ENCODE measurements at regions not wholly inside any gene's neighbourhood (a gene's known extent, or its start where the extent isn't known, plus 50 kb on each side); places are given as distances from the start of the nearest gene placed in this dataset.

DNA sequence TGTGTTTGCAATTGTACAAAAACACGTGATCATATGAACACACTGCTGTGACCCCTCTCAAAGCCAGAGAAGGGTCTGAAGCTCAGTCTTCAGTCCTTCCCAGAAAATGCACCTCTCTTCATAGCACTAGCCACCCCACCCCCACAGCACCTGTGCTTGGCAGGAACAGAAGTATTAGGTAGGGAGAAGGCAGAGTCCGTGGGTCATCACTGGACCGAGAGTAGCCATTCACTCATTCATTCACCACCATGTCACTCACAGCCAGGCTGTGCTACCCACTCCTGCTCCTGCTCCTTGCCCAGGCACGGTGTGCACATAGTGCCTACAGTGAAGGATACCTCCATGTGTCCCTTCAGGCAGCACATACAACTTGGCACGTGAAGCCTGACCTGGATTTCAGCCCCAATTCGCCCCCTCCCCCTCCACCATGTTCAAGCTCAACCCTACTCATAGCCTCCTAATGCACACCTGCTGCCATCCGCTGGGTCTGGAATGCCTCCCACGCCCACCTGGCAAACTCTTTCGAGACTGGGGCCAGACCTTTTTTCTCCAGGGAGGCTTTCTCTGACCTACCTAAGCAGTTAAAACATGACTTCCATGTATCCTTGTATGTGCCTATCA, 81.9 kb upstream of the GALNT2 start:
- Histone ChIP-seq H3K36me3 (ENCODE audit: low read depth) (no peaks in the 10 kb centered on the region), H3K4me1 (ENCODE audit: insufficient read depth, poor library complexity, severe bottlenecking) (peaks cover 2% of the 10 kb centered on the region), H3K27me3 (ENCODE audit: insufficient read depth, poor library complexity, severe bottlenecking) (no peaks in the 10 kb centered on the region), H3K9me3 (ENCODE audit: severe bottlenecking) (no peaks in the 10 kb centered on the region), H3K27ac (ENCODE audit: poor library complexity, severe bottlenecking) (no peak overlapping the region), H3K4me3 (ENCODE audit: severe bottlenecking) (no peak overlapping the region)
- TF ChIP-seq, protein P1, sequence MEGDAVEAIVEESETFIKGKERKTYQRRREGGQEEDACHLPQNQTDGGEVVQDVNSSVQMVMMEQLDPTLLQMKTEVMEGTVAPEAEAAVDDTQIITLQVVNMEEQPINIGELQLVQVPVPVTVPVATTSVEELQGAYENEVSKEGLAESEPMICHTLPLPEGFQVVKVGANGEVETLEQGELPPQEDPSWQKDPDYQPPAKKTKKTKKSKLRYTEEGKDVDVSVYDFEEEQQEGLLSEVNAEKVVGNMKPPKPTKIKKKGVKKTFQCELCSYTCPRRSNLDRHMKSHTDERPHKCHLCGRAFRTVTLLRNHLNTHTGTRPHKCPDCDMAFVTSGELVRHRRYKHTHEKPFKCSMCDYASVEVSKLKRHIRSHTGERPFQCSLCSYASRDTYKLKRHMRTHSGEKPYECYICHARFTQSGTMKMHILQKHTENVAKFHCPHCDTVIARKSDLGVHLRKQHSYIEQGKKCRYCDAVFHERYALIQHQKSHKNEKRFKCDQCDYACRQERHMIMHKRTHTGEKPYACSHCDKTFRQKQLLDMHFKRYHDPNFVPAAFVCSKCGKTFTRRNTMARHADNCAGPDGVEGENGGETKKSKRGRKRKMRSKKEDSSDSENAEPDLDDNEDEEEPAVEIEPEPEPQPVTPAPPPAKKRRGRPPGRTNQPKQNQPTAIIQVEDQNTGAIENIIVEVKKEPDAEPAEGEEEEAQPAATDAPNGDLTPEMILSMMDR (IDR thresholded peaks at IDR 0.05; ENCODE audit: poor library complexity, severe bottlenecking): no peak
- ATAC-seq (ENCODE audit: low read depth) (no peak), DNase-seq (ENCODE audit: low spot score) (no peak)

DNA sequence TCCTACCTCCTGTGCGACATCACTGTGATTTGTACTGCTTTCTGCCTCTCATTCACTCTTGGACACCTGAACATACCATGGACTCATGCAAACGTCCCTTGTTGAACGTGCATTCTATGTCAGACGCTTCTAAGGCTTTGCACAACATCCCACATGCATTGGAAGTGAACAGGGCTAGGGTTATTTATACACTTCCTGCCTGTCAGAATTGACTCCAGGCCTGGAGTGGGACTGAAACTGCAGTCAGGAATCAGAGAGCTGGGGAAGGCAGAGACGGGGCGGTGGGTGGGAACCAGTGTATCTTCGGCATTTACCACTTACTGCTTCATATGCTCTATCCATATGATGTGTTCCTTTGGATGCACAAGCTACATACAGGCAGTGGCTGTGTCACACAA, 81.4 kb upstream of the GALNT2 start:
- Histone ChIP-seq H3K4me1 (ENCODE audit: insufficient read depth, poor library complexity, severe bottlenecking) (no peaks in the 10 kb centered on the region), H3K9me3 (ENCODE audit: severe bottlenecking) (no peaks in the 10 kb centered on the region), H3K27ac (ENCODE audit: poor library complexity, severe bottlenecking) (no peak overlapping the region), H3K36me3 (ENCODE audit: low read depth) (no peaks in the 10 kb centered on the region), H3K27me3 (ENCODE audit: insufficient read depth, poor library complexity, severe bottlenecking) (no peaks in the 10 kb centered on the region), H3K4me3 (ENCODE audit: severe bottlenecking) (no peak overlapping the region)
- DNase-seq (ENCODE audit: low spot score): no peak
- no peak for ATAC-seq (ENCODE audit: low read depth)
- TF ChIP-seq, protein P1 (IDR thresholded peaks at IDR 0.05; ENCODE audit: poor library complexity, severe bottlenecking): no peak

DNA sequence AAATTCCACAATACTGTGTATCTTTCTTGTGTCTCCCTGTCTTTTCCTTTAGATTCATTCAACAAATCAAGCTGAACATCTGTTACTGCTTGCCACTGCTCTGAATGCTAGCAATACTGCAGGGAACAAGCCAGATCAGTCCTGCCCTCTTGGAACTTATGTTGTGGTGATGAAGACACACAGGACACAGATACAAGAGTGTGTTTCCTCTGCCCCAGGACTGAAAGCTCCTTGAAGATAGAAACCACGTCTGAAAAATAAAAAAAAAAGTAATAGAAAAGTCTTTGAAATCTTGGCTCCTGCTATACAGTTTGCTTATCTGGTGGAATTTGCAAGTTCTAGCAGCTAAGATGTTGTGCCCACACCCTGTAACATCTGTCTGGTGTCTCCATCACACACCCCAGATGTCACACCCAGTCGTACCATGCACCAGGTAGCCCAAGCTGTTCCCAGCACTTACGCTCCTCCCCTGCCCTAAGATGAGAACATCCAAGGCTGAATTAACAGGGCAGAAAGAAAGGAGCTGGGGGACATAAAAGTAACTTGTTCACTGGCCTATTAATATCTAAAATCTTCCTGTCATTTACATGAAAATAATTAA, 80.2 kb upstream of the GALNT2 start:
- TF ChIP-seq, protein P1 (IDR thresholded peaks at IDR 0.05; ENCODE audit: poor library complexity, severe bottlenecking): no peak
- Histone ChIP-seq H3K4me3 (ENCODE audit: severe bottlenecking) (no peak overlapping the region), H3K27me3 (ENCODE audit: insufficient read depth, poor library complexity, severe bottlenecking) (no peaks in the 10 kb centered on the region), H3K27ac (ENCODE audit: poor library complexity, severe bottlenecking) (no peak overlapping the region), H3K36me3 (ENCODE audit: low read depth) (no peaks in the 10 kb centered on the region), H3K4me1 (ENCODE audit: insufficient read depth, poor library complexity, severe bottlenecking) (no peaks in the 10 kb centered on the region), H3K9me3 (ENCODE audit: severe bottlenecking) (no peaks in the 10 kb centered on the region)
- ATAC-seq (ENCODE audit: low read depth): no peak
- no peak for DNase-seq (ENCODE audit: low spot score)

DNA sequence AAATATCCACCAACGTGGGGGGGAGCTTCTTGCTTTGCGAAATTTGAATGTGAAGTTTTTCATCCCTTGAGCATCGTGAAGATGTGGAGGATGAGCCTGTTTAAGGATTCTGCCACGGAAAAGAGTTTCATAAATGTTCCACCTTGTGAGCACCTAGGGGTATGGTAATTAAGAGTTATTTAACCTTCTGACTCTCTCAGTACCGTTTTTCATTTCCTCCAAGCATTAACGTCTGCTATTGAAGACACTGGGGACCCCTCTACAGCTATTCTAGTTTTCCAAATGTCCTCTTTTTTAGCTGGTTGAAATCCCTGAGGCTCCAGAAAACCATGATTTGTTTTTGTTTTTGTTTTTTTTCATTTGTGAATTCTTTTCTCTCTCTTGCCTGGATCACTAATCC, 79.1 kb upstream of the GALNT2 start:
- Histone ChIP-seq H3K27me3 (ENCODE audit: insufficient read depth, poor library complexity, severe bottlenecking) (no peaks in the 10 kb centered on the region), H3K4me3 (ENCODE audit: severe bottlenecking) (no peak overlapping the region), H3K4me1 (ENCODE audit: insufficient read depth, poor library complexity, severe bottlenecking) (no peaks in the 10 kb centered on the region), H3K9me3 (ENCODE audit: severe bottlenecking) (no peaks in the 10 kb centered on the region), H3K27ac (ENCODE audit: poor library complexity, severe bottlenecking) (no peak overlapping the region), H3K36me3 (ENCODE audit: low read depth) (no peaks in the 10 kb centered on the region)
- DNase-seq (ENCODE audit: low spot score) (no peak), ATAC-seq (ENCODE audit: low read depth) (no peak)
- TF ChIP-seq, protein P1 (IDR thresholded peaks at IDR 0.05; ENCODE audit: poor library complexity, severe bottlenecking): no peak

DNA sequence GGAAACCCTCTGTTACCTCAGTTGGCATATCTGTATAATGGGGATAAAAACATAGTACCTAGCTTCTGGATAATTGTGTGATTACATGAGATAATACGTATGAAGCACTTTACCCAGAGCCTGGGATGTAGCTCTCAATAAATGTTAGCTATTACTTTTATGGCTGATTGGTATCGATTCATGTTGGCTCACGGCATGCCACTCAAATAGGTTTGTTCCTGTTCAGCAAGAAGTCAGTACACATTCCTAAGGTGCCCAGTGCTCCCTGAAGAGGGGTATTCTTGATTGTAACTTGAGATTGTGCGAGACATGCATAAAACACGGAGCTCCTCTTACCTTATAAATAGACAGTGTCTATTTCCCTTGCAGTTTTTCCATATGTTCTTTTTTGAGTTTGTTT, 78.5 kb upstream of the GALNT2 start:
- Histone ChIP-seq H3K36me3 (ENCODE audit: low read depth) (no peaks in the 10 kb centered on the region), H3K27ac (ENCODE audit: poor library complexity, severe bottlenecking) (no peak overlapping the region)
- TF ChIP-seq, protein P1 (IDR thresholded peaks at IDR 0.05; ENCODE audit: poor library complexity, severe bottlenecking): no peak

More for the DNA sequence above, 78.5 kb upstream of the GALNT2 start:
- H3K4me3 ChIP-seq (ENCODE audit: severe bottlenecking): no peak overlapping the region
- no peaks in the 10 kb centered on the region for H3K9me3 ChIP-seq (ENCODE audit: severe bottlenecking)
- DNase-seq (ENCODE audit: low spot score) (no peak), ATAC-seq (ENCODE audit: low read depth) (no peak)
- no peaks in the 10 kb centered on the region for H3K27me3 ChIP-seq (ENCODE audit: insufficient read depth, poor library complexity, severe bottlenecking)
- H3K4me1 ChIP-seq (ENCODE audit: insufficient read depth, poor library complexity, severe bottlenecking): no peaks in the 10 kb centered on the region
